HCT116 (cell line): ENCODE measurements at regions not wholly inside any gene's neighbourhood (a gene's known extent, or its start where the extent isn't known, plus 50 kb on each side); places are given as distances from the start of the nearest gene placed in this dataset.

Experiments
- ATAC-seq: fragments of 200-7000 bp; cut with Tn5 transposase; 2 replicates; pipeline ENCODE4 v1.9.1; 2020; ENCODE audit warnings: mild to moderate bottlenecking, moderate library complexity
- BruUV-seq: library from RNA; stranded (reverse); fragments of 400-500 nt; replicated peaks from 2 replicates; lab custom pipeline; 2021; lab: Mats Ljungman, UMichigan
- CTCF ChIA-PET: fragments of 300-600 bp; sonication (Branson Sonifier 250); formaldehyde crosslinking; loops from one replicate; lab custom pipeline; 2021; ENCODE audit warnings: antibody characterized with exemption; lab: Charles Lee
- POLR2A ChIA-PET: fragments of 300-600, 350-600 bp; sonication (Branson Sonifier 250); formaldehyde crosslinking; loops from one replicate; lab custom pipeline; 2021; ENCODE audit warnings: antibody characterized with exemption; lab: Charles Lee
- RAD21 ChIA-PET, 2 experiments: fragments of 300-600 bp; sonication (Branson Sonifier 250); formaldehyde crosslinking; loops; one replicate each; lab custom pipeline; 2023; ENCODE audit warnings: low total read pairs in 2 of 2; ENCODE audit not compliant: uncharacterized antibody in 2 of 2, unreplicated experiment in 2 of 2, low non-redundant PET in 1 of 2; lab: Charles Lee
- DNase-seq: peaks from one replicate; pipeline ENCODE4 v3.0.0-alpha.2; 2010; ENCODE audit warnings: low read depth, low spot score
- H2AFZ ChIP-seq: fragments of 200-600 bp; shearing (Covaris generic), sonication (generic); 2 replicates; pipeline ENCODE4 v1.6.1; 2017; ENCODE audit warnings: low read depth, mixed run types, mixed read lengths, antibody characterized with exemption, low read length; ENCODE audit not compliant: poor library complexity, severe bottlenecking
- H3K27ac ChIP-seq: 2 replicates; pipeline ENCODE4 v1.5.1; 2012; ENCODE audit warnings: low read depth, low read length
- H3K27me3 ChIP-seq: fragments of 200-600 bp; sonication (generic); 2 replicates; pipeline ENCODE4 v1.6.1; 2016; ENCODE audit warnings: mixed run types, low read length, mixed read lengths; ENCODE audit not compliant: insufficient read depth
- H3K36me3 ChIP-seq, 2 experiments: fragments of 200-500 bp in 1 of 2; fragments of 200-600 bp in 1 of 2; sonication (Bioruptor generic) in 1 of 2; sonication (generic) in 1 of 2; 2 replicates each; pipeline versions ENCODE4 v1.5.1 to v1.6.1; 2014 to 2016; ENCODE audit warnings: low read length in 2 of 2, inconsistent platforms in 1 of 2, mixed read lengths in 1 of 2, mixed run types in 1 of 2; ENCODE audit not compliant: insufficient read depth in 2 of 2, control insufficient read depth in 1 of 2
- H3K4me1 ChIP-seq, 2 experiments: fragments of 200-600 bp in 1 of 2; sonication (generic) in 1 of 2; 2 replicates each; pipeline versions ENCODE4 v1.5.1 to v1.6.1; 2012 to 2017; ENCODE audit warnings: low read length in 2 of 2, inconsistent platforms in 1 of 2, mild to moderate bottlenecking in 1 of 2, mixed read lengths in 1 of 2, mixed run types in 1 of 2, moderate library complexity in 1 of 2; ENCODE audit not compliant: insufficient read depth in 2 of 2, control insufficient read depth in 1 of 2
- H3K4me2 ChIP-seq: fragments of 200-600 bp; sonication (generic); 2 replicates; pipeline ENCODE4 v1.6.1; 2017; ENCODE audit warnings: mixed run types, low read length, mixed read lengths
- H3K4me3 ChIP-seq, 2 experiments: fragments of 200-600 bp in 1 of 2; sonication (generic) in 1 of 2; replicated peaks in 1 of 2; 2 replicates each; pipeline ENCODE4 v1.5.1; 2011 to 2016; ENCODE audit warnings: low read length in 2 of 2, control low read depth in 1 of 2, low read depth in 1 of 2, mild to moderate bottlenecking in 1 of 2, mixed read lengths in 1 of 2, mixed run types in 1 of 2
- H3K79me2 ChIP-seq: fragments of 200-600 bp; sonication (generic); 2 replicates; pipeline ENCODE4 v1.6.1; 2017; ENCODE audit warnings: mild to moderate bottlenecking, mixed run types, low read length, moderate library complexity, mixed read lengths; ENCODE audit not compliant: insufficient read depth
- H3K9ac ChIP-seq: fragments of 200-600 bp; sonication (generic); 2 replicates; pipeline ENCODE4 v1.6.1; 2016; ENCODE audit warnings: low read length, mixed read lengths
- H3K9me2 ChIP-seq: fragments of 200-600 bp; sonication (generic), shearing (Covaris generic); 2 replicates; pipeline ENCODE4 v1.6.1; 2017; ENCODE audit warnings: mixed run types, mild to moderate bottlenecking, moderate library complexity; ENCODE audit not compliant: insufficient read depth
- H3K9me3 ChIP-seq, 2 experiments: fragments of 200-500 bp in 1 of 2; fragments of 200-600 bp in 1 of 2; sonication (Bioruptor generic) in 1 of 2; sonication (generic) in 1 of 2; 2 replicates each; pipeline ENCODE4 v1.6.1; 2014 to 2017; ENCODE audit warnings: low read length in 2 of 2, mixed read lengths in 2 of 2, inconsistent platforms in 1 of 2, low read depth in 1 of 2, mild to moderate bottlenecking in 1 of 2, mixed run types in 1 of 2, moderate library complexity in 1 of 2; ENCODE audit not compliant: control insufficient read depth in 1 of 2, insufficient read depth in 1 of 2
- H4K20me1 ChIP-seq: fragments of 200-600 bp; sonication (generic), shearing (Covaris generic); 2 replicates; pipeline ENCODE4 v1.6.1; 2017; ENCODE audit warnings: mixed run types, mild to moderate bottlenecking, moderate library complexity; ENCODE audit not compliant: insufficient read depth
- EGR1 ChIP-seq: IDR thresholded peaks from 2 replicates; pipeline ENCODE4 v1.6.1; 2012; ENCODE audit warnings: low read depth
- POLR2A ChIP-seq: IDR thresholded peaks from 2 replicates; pipeline ENCODE4 v1.7.0; 2011; ENCODE audit warnings: borderline replicate concordance; ENCODE audit not compliant: insufficient read depth, insufficient read length; ENCODE audit errors: extremely low read depth
- POLR2AphosphoS5 ChIP-seq: IDR thresholded peaks from 2 replicates; pipeline ENCODE4 v1.6.1; 2011; ENCODE audit warnings: mild to moderate bottlenecking, low read depth, low read length, moderate library complexity
- SP1 ChIP-seq: IDR thresholded peaks from 2 replicates; pipeline ENCODE4 v1.6.1; 2012; ENCODE audit warnings: low read depth
- SRF ChIP-seq: IDR thresholded peaks from 2 replicates; pipeline ENCODE4 v1.6.1; 2012; ENCODE audit warnings: low read depth
- YY1 ChIP-seq: IDR thresholded peaks from 2 replicates; pipeline ENCODE4 v1.6.1; 2011; ENCODE audit warnings: low read length, low read depth, moderate library complexity, mild to moderate bottlenecking; ENCODE audit not compliant: insufficient replicate concordance; ENCODE audit errors: extremely low read depth
- intact Hi-C: fragments of 100-400 bp; cut with micrococcal nuclease; formaldehyde crosslinking; loops from 2 replicates; pipeline ENCODE4 v1.10.0; 2022
- TF ChIP-seq, protein P1 (sequence below): IDR thresholded peaks from 2 replicates; pipeline ENCODE4 v1.6.1; 2012; ENCODE audit warnings: low read depth
- TF ChIP-seq, protein P2 (sequence below), 3 experiments: fragments of 200-600 bp in 1 of 3; sonication (generic) in 1 of 3; IDR thresholded peaks in 2 of 3; conservative IDR thresholded peaks in 1 of 3; 2 replicates each; pipeline ENCODE4 v1.5.1; 2012 to 2017; ENCODE audit warnings: low read depth in 2 of 3, low read length in 2 of 3, antibody characterized with exemption in 1 of 3, borderline replicate concordance in 1 of 3, control low read depth in 1 of 3, mild to moderate bottlenecking in 1 of 3, mixed read lengths in 1 of 3, mixed run types in 1 of 3, moderate library complexity in 1 of 3; ENCODE audit not compliant: insufficient read depth in 1 of 3

GRCh38 chr16:76816475-76816874 is 374.5 kb upstream of the MON1B start:
- no peak overlapping the region for H3K4me2 ChIP-seq

More at GRCh38 chr16:76816475-76816874, 374.5 kb upstream of the MON1B start:
- Histone ChIP-seq H3K4me3 (no peak overlapping the region), H3K9me2 (no peaks in the 10 kb centered on the region), H4K20me1 (no peaks in the 10 kb centered on the region), H3K9ac (no peak overlapping the region), H3K27ac (no peak overlapping the region), H3K9me3 (no peaks in the 10 kb centered on the region; a peak in 2 of 4 replicates), H3K79me2 (no peaks in the 10 kb centered on the region), H3K36me3 (no peaks in the 10 kb centered on the region), H3K27me3 (no peaks in the 10 kb centered on the region), H2AFZ (no peak overlapping the region), H3K4me1 (no peaks in the 10 kb centered on the region)
- ChIA-PET RAD21 (no interaction called here), CTCF (no interaction called here), POLR2A (no interaction called here)
- ATAC-seq (no peak), DNase-seq (no peak)
- TF ChIP-seq, protein P1, sequence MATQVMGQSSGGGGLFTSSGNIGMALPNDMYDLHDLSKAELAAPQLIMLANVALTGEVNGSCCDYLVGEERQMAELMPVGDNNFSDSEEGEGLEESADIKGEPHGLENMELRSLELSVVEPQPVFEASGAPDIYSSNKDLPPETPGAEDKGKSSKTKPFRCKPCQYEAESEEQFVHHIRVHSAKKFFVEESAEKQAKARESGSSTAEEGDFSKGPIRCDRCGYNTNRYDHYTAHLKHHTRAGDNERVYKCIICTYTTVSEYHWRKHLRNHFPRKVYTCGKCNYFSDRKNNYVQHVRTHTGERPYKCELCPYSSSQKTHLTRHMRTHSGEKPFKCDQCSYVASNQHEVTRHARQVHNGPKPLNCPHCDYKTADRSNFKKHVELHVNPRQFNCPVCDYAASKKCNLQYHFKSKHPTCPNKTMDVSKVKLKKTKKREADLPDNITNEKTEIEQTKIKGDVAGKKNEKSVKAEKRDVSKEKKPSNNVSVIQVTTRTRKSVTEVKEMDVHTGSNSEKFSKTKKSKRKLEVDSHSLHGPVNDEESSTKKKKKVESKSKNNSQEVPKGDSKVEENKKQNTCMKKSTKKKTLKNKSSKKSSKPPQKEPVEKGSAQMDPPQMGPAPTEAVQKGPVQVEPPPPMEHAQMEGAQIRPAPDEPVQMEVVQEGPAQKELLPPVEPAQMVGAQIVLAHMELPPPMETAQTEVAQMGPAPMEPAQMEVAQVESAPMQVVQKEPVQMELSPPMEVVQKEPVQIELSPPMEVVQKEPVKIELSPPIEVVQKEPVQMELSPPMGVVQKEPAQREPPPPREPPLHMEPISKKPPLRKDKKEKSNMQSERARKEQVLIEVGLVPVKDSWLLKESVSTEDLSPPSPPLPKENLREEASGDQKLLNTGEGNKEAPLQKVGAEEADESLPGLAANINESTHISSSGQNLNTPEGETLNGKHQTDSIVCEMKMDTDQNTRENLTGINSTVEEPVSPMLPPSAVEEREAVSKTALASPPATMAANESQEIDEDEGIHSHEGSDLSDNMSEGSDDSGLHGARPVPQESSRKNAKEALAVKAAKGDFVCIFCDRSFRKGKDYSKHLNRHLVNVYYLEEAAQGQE, result no peak
- TF ChIP-seq SP1 (no peak), POLR2AphosphoS5 (no peak), EGR1 (no peak), YY1 (no peak), SRF (no peak), POLR2A (no peak)
- TF ChIP-seq, protein P2, sequence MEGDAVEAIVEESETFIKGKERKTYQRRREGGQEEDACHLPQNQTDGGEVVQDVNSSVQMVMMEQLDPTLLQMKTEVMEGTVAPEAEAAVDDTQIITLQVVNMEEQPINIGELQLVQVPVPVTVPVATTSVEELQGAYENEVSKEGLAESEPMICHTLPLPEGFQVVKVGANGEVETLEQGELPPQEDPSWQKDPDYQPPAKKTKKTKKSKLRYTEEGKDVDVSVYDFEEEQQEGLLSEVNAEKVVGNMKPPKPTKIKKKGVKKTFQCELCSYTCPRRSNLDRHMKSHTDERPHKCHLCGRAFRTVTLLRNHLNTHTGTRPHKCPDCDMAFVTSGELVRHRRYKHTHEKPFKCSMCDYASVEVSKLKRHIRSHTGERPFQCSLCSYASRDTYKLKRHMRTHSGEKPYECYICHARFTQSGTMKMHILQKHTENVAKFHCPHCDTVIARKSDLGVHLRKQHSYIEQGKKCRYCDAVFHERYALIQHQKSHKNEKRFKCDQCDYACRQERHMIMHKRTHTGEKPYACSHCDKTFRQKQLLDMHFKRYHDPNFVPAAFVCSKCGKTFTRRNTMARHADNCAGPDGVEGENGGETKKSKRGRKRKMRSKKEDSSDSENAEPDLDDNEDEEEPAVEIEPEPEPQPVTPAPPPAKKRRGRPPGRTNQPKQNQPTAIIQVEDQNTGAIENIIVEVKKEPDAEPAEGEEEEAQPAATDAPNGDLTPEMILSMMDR (IDR thresholded peaks at IDR 0.05 in 2 of 3, conservative IDR thresholded peaks at IDR 0.05 in 1 of 3; ENCODE audit: borderline replicate concordance in 1 of 3, insufficient read depth in 1 of 3, low read depth in 2 of 3, low read length in 2 of 3), result no peak
- no TSS peak for BruUV-seq
- intact Hi-C loops, result no loop called here
